HPDE6-E6E7 (cell line): ENCODE measurements at regions not wholly inside any gene's neighbourhood (a gene's known extent, or its start where the extent isn't known, plus 50 kb on each side); places are given as distances from the start of the nearest gene placed in this dataset.
"Not testable (repeated sequence)": the region's sequence is repeated elsewhere in the genome, so short reads cannot be mapped to it uniquely, and the experiment has no call there.

Experiments
- DNase-seq: peaks from one replicate; pipeline ENCODE4 v3.0.0; 2011; ENCODE audit warnings: missing footprints; ENCODE audit errors: extremely low spot score

DNA sequence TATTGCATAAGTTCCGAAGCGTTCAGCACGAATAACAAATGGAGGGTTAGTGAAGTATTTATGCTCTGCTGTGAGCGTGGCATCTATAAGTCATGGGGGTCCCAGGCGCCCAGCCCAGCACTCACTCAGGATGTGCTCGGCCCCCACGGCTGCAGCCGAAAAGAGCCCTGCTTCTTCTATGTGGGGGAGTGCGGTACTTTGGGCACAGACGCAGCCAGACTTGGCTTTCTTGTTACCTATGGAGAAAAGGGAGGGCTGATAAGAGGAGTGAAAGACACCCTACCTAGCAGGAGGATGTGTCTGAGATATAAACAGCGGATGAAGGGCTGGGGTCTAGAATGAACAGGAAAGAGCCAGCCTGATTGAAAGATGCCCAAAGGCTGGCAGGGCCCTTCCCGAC lies 51.4 kb downstream of the MRPL36 start:
- no peak for DNase-seq

DNA sequence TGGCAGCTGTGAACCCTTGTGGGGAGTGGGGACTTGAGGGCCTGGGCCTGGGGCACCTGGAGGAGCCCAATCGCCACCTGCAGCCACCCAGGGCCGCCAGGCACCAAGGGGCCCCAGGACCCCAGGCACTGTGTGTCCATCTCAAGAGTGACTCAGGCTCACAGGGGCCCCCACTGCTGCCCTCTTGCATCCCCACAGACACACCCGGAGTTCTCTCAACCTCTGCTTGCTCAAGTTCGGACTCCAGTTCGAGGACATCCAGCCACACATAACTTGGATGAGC lies 51.9 kb downstream of the MRPL36 start:
- no peak for DNase-seq

DNA sequence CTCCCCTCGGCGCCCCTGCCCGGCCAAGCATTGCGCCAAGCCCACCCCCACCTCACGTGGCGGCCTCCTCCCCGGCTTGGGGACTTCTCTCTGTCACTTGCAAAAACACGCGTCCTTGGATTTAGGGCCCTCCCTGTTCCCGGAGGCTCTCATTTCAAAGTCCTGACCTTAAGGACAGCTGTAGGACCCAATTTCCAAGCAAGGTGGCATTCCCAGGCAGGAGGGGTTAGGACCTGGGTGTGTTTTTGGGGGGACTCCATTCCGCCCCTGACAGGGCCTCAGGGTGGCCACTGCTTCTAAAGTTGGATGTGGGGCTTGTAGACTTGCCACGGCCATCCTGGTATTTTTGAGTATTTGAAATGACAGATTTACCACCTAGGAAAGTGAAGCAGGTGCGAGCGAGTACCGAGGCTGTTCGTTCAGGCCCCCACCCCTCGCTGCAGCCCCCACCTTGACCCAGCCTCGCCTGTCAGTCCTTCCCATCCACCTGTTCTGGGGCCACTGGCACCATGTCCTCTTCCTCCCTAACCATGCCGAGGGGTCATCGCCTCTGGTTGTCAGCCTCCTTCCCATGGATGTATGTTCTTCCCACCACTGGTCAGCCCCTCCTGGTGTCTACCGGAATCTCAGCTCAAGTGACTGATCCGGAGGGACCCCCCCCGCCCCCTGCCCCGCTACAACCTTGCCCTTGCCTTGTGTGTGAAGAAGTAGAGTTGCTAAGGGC lies 52.4 kb downstream of the MRPL36 start:
- no peak for DNase-seq

DNA sequence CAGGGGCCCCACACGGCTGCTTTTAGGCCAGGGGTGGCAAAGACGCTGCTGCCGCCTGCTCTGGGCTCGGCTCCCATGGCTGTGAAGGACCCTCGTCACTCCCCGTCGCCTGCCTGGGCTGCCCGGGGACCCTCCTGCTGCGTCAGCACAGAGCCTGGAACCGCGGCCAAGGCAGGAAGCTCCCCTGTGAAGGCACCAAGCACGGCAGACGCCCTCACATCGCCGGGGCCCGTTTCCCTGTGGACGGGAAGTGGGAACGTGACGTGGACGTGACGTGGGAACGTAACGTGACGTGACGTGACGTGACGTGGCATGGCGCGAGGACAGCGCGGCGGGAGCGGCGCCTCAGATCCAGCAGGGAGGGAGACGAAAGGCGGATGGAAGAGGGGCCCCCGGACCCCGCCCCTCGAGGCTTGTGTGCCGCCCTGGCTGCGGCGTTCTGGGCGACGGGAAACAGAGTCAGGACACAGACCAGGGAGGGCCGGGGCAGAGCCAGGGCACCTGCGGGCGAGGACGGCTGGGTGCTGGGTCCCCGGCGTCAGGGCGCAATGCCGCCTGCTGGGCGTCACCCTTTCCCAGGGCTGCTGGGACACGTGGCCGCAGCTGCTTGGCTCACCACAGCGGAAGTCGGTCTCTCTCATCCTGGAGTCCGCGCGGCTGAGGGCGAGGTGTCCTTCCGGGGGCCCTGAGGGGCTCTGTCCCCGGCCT lies 53.1 kb downstream of the MRPL36 start:
- DNase-seq: no peak

DNA sequence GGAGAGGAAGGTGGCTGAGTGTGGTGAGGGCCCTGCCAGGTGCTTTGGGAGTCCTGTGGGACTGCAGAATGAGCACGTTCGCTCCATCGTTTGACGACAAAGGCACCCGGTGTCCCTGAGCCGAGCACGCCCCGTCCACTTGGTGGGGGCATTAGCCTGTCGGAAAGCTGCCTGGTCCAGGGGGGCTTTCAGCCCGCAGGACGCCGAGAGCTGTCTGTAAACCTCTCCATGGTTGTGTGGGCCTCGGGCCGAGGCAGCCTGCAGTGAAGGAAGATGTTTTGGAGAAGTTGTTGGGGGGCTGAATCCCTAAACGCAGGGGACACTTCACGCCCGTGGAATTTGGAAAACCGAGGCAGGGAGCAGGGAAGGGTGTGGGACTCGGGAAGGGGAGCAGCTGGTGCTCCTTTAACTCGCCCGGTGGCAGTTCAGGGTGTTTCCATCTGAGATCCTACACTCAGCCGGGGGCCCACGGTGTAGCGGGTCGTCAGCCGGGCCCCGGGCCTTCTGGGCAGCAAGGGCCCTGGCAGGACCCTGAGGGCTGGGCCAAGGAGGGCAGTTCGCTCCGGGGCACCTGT lies 53.8 kb downstream of the MRPL36 start:
- no peak for DNase-seq

DNA sequence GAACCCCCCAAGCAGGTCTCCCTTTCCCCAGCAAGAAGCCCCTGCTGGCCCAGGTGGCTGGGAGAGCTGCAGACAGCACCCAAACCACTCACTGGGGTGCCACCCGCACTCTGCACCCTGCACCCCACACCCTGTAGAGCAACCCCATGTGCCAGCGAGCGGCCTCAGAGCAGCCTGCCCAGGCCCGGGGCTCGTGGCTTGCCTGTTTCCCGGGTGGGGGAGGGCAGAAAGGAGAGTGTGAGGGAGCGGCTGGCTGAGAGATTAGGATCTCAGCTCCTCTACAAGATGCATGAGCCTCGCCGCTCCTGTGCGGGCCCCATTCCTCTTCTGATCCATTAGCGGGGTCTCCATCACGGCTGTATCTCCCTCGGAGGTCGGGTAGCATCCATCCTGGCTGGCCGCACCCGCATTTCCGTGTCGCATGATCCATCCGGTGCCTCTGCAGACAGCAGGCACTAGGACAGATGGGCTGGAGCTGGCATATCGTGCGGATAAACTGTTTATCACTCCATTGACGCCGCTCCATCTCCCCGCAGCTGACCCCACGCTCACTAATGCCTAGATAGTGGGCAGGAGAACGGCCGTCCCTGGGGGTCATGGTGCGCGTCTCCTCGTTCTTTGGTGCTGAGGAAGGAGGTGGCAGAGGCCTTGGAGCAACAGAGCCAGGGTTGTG lies 54.4 kb downstream of the MRPL36 start:
- no peak for DNase-seq

DNA sequence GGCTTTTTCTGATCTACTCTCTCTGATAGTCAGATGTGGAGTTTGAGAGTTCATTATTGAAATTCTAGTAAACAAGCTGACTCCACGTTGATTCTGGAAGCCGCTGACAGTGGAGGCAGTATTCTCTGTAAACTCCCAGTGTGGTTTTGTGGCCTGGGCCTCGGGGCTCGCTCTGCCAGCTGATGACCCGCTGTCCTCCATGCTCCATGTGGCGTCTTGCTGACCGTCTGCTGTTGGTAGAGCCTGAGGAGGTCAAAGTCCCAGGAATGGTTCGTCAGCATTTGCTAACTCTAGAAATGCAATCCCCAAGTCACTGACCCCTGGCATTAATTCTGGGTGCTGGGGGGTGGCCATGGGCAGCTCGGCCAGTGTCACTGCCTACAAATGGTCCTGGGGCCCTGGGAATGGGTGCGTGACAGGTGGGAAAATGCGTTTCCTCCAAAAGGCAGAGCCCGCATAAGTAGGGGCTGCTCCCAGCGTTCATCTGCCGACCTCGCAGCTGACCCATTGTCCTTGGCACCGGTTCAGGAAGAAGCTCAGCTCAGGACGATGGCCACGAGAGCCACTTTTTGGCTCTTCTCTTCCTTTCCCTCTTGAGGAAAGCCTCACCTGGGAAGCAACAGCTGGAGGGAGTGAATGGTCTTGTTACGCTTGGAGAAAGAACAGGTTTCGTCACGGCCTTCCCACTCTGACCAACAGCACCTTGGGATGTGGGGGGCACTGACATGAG lies 55.1 kb downstream of the MRPL36 start:
- no peak for DNase-seq

DNA sequence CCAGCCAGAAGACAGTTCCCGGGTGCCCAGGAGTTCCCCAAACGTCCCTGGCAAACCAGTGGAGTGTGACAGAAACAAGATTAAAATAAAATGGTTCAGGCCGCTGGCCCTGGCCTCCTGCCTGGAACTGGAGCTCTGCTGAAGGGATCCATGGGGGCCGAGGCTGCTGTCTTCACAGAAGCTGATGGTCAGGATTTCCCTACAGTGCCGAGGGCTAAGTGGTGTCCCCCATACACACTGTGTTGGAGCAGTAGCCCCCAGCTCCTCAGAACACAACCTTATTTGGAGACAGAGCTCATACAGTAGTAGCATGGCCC lies 55.9 kb downstream of the MRPL36 start:
- no peak for DNase-seq

DNA sequence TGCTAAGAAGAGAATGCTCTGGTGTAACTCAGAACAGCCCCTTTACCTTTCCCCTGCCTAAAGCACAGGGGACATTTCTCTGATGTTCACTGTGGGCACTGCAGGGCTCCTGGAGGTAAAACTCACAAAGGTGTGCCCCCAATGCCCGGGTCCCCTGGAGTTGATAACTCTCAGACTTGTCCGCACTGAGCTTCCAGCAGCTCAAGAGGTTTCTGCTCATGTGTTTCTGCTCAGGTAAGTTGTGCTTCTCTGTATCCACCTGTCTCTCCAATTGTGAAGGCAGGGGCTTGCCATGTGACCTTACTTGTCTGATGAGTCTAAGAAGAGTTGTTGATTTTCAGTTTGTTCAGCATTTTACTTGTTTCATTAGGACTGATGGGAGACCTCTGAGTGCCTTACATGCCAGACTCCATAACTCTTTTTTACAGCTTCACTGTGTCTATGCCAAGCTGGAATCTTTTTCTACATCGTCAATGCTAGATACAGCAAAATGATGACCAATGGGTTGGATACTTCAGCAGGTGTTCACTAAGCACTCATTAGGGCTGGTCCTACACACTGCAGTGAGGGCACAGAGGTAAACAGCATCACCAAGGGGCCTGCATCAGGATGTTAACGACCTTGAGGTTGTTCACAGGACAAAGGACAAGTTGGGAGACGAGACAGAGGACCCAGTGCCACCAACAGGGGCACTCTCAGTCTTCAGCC lies 56.4 kb downstream of the MRPL36 start:
- DNase-seq: no peak

DNA sequence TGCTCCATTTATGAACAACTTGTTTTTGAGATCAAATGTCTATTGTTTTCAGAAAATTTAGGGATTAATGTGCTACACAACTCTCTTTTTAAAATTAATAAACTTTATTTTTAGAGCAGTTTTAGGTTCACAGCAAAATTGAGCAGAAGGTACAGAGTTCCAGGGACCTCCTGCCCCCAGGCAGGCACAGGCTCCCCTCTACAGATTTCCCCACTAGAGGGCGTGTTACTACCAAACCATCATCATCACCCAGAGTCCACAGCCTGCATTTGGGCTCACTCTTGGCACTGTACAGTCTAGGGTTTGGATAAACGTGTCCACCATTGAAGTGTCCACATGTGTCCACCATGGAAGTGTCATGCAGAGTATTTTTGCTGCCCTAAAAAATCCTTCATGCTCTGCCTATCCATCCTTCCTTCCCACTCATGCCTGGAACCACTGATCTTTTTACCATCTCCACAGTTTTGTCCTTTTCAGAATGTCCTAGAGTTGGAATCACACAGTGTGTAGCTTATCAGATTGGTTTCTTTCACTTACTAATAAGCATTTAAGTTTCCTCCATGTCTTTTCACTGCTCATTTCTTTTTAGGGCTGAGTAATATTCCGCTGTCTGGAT lies 61.7 kb downstream of the MRPL36 start:
- no peak for DNase-seq

DNA sequence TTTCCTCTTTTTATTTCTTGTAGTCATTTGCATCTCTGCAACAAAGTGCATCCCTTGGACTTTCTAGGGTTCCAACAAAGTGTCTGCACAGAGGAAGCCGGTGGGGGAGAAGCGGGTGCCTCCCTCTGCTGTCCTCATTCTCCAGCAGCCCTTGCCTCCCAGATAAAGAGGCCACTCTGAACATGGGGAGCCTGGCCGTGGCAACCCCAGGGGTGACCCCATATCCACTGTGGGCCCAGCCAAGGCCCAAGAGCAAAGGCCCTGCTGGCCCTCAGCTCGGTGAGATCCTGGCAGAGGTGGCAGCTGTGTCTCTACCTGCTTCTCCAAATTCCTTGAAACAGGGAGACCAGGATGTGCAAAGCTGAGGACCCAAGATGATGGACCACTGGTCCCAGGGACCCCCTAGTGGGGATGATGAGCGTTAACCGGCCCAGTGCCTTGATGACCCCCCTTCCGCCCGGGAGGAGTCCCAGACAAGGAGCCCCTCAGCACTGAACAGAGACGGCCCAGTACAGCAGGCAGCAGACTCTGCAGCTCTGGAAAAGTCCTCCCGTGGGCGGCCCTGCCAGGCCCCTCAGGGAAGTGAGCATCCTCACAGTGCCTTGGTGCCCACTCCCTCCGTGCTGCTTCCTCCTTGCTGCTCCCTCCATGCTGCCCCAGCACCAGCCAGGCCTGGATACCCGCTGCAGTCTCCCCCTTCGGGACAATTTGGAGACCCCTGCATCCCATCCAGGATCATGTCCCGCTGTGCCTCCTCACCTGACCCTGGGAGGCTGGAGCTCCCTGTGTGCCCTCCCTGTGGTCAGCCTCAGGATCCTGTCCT lies 62.5 kb downstream of the MRPL36 start:
- no peak for DNase-seq

DNA sequence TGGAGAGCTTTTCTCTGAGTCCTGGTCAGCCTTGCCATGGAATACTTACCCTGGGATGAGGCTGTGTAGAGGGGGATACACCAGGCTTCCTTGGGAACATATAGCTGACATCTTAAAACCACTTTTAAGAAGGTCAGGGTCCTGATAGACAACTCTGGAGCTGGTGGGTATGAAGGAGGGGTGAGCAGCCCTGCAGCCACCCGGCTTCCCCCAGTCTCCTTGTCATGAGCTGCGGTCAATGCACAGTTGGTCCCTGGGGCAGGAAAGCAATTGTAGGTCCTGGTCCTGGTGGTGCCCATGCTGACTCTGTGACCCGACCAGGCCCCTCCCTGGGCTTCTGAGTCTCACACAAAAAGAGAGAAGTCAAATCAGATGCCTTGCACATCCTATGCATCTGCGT lies 63.6 kb downstream of the MRPL36 start:
- no peak for DNase-seq

DNA sequence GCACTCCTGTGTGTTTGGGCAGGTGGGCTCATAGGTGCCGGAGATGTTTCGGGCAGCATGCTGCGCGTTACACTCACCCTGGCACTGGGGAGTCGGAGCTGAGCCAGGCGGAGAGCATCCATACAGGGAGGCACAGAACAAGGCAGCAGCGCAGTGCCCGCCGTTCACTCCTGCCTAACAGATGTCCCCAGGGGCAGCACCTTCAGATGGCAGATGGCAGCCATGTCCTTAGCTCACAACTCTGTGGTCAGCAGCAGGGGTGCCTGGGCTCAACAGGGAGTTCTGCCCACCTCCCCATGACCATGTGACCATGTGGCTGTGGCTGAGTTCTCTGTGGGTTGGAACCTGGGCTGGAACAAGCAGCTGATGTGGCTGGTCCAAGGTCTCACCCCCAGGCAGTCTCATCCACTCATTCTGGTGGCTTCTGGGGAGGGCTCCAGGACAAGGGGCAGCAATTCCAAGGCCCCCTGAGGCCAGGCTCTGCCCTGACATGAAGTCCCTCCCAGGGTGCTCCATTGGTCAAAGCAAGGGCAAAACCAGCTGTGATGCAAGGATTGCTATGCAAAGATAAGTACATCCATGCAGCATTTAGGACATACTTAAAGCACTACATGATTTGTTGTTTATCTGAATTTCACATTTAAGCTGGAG lies 64.2 kb downstream of the MRPL36 start:
- no peak for DNase-seq

DNA sequence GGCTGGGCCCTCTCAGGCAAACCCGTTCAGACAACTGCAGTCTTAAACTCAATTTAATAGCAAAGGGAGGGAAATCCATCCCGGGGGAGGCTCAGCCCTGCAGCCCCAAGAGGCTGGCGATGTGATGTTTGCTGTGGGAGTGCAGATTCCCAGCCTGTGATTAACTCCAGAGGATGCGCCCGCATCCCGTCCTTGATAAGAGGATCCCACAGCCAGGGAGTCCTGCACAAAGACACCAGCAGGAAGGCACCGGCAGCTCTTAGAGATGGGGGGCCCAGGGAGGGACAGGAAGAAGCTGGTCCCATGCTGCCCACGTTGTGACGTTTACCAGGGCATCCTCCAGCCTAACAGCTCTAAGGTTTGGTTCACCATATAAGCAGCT lies 64.7 kb downstream of the MRPL36 start:
- no peak for DNase-seq

DNA sequence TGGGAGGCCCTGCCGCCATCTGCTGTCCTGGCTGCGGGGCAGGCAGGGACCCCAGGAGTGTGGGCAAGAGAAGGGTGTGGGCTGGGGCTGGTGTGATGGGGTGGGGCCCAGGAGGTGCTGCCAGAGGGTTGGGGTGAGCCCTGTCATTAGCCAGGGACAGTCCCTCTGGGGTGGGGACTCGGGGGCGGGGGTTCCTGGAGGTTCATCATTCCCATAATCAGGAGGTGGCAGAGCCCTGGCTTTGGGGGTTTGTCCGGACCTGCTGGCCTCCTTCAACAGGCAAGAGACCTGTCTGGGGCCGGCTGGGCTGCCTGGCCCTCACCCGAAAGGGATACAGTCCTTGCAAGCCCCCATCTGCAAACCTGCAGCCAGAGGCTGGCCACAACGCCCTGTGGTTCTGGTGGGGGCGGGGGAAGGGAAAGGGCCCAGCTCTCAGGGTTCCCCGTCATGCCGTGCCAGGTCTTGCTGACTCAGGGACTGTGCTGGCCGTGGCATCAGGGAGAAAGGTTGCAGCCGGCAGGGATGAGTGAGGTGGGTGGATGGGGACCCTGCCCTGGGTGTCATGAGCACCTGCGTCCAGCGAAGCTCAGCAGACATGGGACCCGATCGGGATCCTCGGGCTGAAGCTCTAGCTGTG lies 65.2 kb downstream of the MRPL36 start:
- no peak for DNase-seq

DNA sequence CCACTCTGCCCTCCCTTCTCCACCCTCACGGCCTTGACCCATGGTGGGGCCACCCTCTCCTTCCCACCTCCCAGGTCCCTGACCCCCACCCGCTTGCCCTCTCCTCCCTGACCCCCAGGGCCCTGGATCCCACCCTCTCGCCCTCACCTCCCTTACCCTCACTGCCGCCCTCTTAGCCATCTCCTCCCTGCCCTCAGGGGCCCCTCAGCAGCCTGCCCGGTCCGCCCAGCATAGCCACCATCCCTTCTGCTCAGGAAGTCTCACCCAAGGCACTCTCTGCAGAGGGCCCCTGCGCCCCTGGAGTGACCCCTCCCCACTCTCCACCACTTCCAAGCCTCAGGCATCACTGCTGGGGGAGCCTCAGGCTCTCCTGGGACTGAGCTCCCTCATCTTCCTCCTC lies 66.3 kb downstream of the MRPL36 start:
- no peak for DNase-seq

DNA sequence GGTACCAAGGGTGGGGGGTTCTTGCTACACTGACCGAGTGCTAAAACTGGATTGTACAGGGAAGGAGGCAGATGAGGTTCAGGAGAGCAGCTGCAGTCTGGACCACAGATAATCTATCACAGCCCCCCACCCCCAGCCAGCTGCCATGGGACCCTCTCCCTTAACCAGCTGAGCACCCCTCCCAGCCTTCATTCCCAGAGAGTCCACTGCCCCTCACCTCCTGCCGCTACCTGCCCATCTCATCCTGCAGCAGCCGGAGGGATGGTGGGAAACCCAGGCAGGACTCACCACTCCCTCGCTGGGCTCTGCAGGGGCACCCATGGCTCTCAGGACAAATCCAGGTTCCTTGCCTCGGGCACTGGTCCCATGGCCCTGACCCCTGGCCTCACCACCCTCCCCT lies 66.7 kb downstream of the MRPL36 start:
- no peak for DNase-seq

DNA sequence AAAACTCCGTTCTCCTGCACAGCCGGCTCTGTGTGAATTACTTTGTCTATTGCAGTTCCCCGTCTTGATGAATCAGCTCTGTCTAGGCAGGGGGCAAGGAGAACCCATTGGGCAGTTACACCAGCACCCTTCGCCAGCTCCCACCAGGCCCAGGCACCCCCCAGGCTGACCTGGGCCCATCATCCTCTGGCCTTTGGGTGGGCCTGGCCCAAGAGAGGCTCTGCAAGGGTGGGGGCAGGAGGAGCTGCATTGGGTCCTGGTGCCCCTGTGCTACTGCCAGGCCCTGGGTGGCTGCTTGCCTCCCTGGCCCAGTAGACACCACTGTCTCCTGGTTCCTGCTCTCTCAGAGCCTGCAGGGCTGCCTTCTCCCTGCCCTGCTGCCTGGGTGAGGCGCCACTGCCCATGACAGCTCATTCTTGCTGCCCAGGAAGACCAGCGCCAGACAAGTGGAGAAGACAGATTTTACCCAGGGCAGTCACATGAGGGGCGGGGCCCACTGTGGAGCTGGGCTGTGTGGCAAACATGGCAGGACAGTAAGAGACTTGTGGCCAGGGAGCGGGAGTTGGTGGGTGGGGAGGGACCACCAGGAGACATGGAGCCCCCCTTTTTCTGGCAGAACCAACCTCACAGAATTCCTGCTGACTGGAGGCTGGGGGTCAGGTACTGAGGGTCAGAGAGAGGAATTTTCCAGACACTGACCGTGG lies 67.2 kb downstream of the MRPL36 start:
- no peak for DNase-seq

DNA sequence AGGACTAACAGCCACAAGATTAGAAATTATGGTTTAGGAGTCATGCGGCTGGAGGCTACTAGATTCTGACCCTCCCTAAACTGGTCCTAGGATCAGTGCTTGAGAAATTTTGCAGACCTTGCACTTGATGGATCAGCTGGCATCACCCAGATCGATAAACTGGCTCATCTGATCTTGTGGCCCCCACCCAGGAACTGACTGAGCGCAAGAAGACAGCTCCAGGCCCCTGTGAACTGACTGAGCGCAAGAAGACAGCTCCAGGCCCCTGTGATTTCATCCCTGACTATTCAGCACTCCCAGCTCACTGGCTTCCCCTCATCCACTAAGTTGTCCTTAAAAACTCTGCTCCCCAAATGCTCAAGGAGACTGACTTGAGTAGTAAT lies 67.8 kb downstream of the MRPL36 start:
- DNase-seq: not testable (repeated sequence)
